Choroid plexus epithelial cell (primary cell): ENCODE measurements at regions not wholly inside any gene's neighbourhood (a gene's known extent, or its start where the extent isn't known, plus 50 kb on each side); places are given as distances from the start of the nearest gene placed in this dataset.

Experiments used
- DNase-seq: peaks from one replicate; pipeline ENCODE4 v3.0.0-alpha.2; 2010; ENCODE audit warnings: low read depth
- H3K4me3 ChIP-seq: 2 replicates; pipeline ENCODE4 v1.5.1; 2011; ENCODE audit warnings: low read depth, mild to moderate bottlenecking, control low read depth, low read length, moderate library complexity
- TF ChIP-seq, protein P1 (sequence below): conservative IDR thresholded peaks from 2 replicates; pipeline ENCODE4 v1.5.1; 2011; ENCODE audit warnings: low read depth, mild to moderate bottlenecking, control low read depth, inconsistent platforms, low read length, moderate library complexity

DNA sequence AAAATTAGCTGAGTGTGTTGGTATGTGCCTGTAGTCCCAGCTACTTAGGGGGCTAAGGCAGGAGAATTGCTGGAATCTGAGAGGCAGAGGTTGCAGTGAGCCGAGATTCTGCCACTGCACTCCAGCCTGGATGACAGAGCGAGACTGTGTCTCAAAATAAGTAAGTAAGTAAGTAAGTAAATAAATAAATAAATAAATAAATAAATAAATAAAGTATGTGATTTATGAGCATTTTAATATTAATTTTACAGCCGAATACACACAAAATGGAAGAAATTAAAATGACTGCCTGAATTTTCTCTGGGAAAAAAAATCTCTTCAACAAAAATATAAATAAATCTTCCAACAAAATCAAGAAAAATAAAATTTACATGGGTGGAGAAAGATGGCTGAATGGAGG lies 740.7 kb downstream of the CDH18 start:
- TF ChIP-seq, protein P1, sequence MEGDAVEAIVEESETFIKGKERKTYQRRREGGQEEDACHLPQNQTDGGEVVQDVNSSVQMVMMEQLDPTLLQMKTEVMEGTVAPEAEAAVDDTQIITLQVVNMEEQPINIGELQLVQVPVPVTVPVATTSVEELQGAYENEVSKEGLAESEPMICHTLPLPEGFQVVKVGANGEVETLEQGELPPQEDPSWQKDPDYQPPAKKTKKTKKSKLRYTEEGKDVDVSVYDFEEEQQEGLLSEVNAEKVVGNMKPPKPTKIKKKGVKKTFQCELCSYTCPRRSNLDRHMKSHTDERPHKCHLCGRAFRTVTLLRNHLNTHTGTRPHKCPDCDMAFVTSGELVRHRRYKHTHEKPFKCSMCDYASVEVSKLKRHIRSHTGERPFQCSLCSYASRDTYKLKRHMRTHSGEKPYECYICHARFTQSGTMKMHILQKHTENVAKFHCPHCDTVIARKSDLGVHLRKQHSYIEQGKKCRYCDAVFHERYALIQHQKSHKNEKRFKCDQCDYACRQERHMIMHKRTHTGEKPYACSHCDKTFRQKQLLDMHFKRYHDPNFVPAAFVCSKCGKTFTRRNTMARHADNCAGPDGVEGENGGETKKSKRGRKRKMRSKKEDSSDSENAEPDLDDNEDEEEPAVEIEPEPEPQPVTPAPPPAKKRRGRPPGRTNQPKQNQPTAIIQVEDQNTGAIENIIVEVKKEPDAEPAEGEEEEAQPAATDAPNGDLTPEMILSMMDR = no peak
- H3K4me3 ChIP-seq = no peak overlapping the region

DNA sequence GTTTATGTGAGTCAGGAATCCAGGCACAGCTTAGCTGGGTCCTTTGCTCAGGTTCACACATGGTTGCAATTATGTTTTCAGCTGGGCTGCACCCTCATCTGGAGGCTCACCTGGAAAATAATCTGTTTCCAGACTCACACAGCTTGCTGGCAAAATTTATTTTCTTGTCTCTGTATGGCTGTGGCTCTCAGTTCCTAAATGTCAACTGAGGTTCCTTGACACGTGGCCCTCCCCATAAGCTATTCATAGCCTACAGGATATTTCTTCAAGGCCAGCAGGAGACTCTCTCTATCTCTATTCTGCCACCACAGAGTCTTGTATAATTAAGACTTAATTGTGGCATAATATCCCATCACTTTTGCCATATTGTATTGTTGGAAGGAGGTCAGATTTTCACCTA lies 732.0 kb downstream of the CDH18 start:
- TF ChIP-seq, protein P1 = no peak
- H3K4me3 ChIP-seq = no peak overlapping the region
- DNase-seq = no peak

More for the DNA sequence above, 740.7 kb downstream of the CDH18 start:
- no peak for DNase-seq

DNA sequence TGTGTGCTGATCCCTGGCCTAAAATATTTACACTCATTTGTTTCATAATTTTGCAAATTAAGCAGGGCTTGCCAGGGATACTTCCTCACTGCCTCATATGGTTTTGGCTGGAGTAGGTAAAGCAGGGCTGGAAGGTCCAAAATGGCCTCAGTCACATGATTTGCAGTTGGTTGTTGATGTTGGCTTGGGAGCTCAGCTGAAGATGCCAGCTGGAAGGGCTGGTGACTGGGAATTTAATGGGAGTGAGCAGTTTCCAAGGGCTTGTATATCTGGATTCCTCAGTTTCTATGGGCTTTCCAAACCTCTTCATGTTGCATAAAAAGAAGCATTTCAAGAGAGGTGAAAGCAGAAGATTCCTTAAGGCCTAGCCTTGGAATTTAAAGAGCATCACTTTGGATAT lies 729.3 kb downstream of the CDH18 start:
- DNase-seq = no peak
- TF ChIP-seq, protein P1 = no peak
- no peak overlapping the region for H3K4me3 ChIP-seq

DNA sequence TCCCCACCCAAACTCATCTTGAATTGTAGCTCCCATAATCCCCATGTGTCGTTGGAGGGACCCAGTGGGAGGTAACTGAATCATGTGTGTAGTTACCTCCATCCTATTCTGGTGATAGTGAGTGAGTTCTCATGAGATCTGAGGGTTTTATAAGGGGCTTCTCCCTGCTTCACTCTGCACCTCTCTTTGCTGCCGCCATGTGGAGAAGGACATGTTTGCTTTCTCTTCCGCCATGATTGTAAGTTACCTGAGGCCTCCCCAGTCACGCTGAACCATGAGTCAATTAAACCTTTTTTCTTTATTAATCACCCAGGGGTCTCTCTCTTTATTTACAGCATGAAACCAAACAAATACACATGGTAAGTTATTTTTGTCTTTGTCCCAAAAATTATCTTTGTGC lies 726.1 kb downstream of the CDH18 start:
- no peak for DNase-seq
- TF ChIP-seq, protein P1 = no peak
- H3K4me3 ChIP-seq = no peak overlapping the region

DNA sequence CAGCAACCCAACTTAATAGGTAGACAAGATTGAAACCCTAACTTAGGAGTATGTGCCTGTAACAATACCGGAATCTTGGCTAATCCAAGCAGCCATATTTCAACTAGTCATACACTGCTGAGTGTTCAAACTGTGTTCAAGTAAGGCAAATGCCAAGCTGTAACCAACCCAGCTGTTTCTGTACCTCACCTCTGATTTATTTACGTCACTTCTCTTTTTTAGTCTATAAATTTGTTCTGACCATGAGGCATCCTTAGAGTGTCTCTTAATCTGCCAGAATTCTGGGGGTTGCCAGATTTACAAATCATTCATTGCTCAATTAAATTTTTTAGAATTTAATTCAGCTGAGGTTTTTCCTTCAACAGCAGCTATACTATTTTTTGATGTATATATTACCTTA lies 723.2 kb downstream of the CDH18 start:
- TF ChIP-seq, protein P1 = no peak
- H3K4me3 ChIP-seq = no peak overlapping the region
- DNase-seq = no peak

DNA sequence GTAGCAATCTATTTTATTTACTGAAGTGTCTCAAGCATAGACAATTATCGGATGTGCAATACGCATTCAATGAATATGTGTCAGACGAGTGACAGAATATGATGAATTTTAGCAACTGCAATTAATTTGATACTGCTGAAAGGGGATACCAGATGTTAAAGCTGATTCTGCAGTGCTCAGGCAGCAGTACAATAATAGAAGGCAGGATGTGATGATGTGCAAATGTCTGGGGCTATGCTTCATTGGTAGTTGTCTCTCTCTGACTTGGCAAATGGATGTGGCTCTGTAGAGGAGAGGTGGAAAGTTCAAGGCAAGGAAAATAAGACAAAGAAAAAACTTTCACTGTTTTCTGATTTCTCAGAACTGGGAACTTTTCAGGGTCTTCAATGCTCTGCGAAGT lies 721.2 kb downstream of the CDH18 start:
- TF ChIP-seq, protein P1 = no peak
- H3K4me3 ChIP-seq = no peak overlapping the region
- DNase-seq = no peak

DNA sequence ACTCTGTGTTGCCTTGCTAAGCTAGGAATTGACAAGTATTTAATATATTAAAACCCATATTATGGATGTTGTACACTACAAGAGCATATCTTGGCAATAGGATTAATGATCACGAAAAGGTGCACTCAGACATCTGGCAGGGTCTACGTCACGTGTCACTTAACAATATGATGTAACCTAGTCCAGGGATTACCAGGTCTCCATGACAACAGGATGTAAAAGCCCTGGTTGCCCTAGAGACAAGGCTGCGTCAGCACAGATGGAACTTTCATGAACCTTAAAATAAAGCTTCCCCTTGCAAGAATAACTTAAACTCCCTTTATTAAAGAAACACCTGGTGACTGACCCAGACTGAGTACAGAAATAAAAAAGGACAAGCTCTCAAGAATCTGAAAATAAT lies 717.8 kb downstream of the CDH18 start:
- no peak for DNase-seq
- TF ChIP-seq, protein P1 = no peak
- no peak overlapping the region for H3K4me3 ChIP-seq
